Thyroid gland (tissue), 4 donors: ENCODE measurements at regions not wholly inside any gene's neighbourhood (a gene's known extent, or its start where the extent isn't known, plus 50 kb on each side); places are given as distances from the start of the nearest gene placed in this dataset.

Source experiments
- POLR2A ChIP-seq, 2 donors: fragments of 450-650 bp; IDR thresholded peaks; one replicate each; pipeline ENCODE4 v1.6.1; 2017; ENCODE audit warnings: antibody characterized with exemption in 2 of 2, mild to moderate bottlenecking in 2 of 2, moderate library complexity in 1 of 2
- TF ChIP-seq, protein P1 (sequence below), 6 experiments: fragments of 200-600 bp in 3 of 6; fragments of 450-650 bp in 3 of 6; sonication (generic) in 3 of 6; IDR thresholded peaks; one replicate each; pipeline ENCODE4 v1.5.1; 2016 to 2019; ENCODE audit warnings: antibody characterized with exemption in 6 of 6, mild to moderate bottlenecking in 2 of 6, inconsistent platforms in 1 of 6, moderate library complexity in 1 of 6

DNA sequence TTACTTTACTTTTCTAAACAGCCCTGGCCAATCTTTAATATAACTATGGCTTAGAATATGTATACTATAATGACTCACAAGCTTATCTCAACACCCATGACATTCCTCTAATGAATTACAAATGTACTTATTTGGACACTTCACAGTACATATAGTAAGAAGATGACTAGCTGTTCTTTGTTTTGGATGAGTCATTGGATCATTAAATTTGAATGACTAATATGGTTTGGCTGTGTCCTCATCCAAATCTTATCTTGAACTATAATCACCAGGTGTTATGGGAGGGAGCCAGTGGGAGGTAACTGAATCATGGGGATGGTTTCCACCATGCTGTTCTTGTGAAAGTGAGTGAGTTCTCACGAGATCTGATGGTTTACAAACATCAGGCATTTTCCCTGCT lies 807.5 kb upstream of the SORCS1 start:
- TF ChIP-seq, protein P1, sequence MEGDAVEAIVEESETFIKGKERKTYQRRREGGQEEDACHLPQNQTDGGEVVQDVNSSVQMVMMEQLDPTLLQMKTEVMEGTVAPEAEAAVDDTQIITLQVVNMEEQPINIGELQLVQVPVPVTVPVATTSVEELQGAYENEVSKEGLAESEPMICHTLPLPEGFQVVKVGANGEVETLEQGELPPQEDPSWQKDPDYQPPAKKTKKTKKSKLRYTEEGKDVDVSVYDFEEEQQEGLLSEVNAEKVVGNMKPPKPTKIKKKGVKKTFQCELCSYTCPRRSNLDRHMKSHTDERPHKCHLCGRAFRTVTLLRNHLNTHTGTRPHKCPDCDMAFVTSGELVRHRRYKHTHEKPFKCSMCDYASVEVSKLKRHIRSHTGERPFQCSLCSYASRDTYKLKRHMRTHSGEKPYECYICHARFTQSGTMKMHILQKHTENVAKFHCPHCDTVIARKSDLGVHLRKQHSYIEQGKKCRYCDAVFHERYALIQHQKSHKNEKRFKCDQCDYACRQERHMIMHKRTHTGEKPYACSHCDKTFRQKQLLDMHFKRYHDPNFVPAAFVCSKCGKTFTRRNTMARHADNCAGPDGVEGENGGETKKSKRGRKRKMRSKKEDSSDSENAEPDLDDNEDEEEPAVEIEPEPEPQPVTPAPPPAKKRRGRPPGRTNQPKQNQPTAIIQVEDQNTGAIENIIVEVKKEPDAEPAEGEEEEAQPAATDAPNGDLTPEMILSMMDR (IDR thresholded peaks at IDR 0.05) = no peak
- TF ChIP-seq POLR2A (IDR thresholded peaks at IDR 0.05) = no peak
